DMS79 treated with DMSO at 0.1 percent for 48 hours (cell line): ENCODE measurements at regions not wholly inside any gene's neighbourhood (a gene's known extent, or its start where the extent isn't known, plus 50 kb on each side); places are given as distances from the start of the nearest gene placed in this dataset.

ENCODE experiments used
- DNase-seq: peaks from one replicate; lab custom pipeline; 2025; lab: John Stamatoyannopoulos, UW

DNA sequence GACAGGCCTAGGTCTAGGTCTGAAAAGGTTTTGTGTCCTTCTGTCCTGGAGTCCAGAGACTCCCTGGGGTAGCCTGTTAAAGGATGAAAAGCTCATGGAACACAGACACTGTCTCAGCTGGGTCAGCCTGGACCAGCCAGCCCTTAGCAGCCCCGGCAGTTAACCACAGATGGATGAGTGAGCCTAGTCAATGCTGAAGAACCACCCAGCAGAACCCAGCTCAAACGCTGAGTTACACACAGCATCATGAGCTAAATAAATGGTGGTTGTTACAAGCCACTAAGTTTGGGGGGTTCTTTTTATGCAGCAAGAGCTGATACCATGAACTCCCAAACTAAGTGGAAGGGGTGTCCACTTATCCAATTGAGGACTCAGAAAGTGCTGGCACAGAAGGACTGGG is 472.8 kb upstream of the PROK2 start:
- DNase-seq, result no peak

DNA sequence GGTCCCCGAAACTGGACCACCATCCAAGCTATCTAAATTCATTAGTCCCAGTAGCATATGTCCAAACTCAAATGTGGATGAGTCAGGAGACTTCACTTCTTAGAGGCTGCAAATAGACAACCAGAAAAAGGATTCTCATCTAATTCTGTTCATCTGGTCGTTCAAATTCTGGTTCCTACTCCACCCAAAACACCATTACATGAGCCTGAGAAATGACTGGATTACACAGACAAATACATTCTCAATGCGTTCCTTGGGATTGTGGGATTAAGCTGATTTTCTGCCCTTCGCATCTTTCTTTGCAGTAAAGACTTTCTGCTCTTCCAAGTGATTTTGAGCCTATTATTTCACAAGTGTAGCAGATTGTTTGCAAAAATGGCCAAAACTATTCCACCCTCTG is 472.3 kb upstream of the PROK2 start:
- DNase-seq, result no peak

DNA sequence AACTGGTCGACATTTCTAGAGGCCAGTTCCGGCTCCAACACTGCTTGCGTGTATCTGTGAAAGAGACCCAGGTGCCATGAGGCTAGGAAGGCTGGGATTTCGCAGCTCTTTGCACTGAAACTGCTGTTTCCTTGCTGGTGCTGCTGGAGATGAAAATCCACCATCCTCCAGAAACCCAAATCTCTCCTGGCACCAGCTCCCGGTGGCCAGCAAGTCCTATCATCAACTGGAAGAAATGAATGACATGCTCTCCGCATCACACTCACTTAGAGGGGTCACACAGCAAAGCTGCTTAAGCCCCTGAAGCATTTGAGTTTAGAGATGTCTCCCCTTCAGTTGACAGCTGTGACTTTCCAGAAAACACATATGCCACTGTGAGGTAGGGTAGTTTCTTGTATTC is 471.8 kb upstream of the PROK2 start:
- DNase-seq, result no peak

DNA sequence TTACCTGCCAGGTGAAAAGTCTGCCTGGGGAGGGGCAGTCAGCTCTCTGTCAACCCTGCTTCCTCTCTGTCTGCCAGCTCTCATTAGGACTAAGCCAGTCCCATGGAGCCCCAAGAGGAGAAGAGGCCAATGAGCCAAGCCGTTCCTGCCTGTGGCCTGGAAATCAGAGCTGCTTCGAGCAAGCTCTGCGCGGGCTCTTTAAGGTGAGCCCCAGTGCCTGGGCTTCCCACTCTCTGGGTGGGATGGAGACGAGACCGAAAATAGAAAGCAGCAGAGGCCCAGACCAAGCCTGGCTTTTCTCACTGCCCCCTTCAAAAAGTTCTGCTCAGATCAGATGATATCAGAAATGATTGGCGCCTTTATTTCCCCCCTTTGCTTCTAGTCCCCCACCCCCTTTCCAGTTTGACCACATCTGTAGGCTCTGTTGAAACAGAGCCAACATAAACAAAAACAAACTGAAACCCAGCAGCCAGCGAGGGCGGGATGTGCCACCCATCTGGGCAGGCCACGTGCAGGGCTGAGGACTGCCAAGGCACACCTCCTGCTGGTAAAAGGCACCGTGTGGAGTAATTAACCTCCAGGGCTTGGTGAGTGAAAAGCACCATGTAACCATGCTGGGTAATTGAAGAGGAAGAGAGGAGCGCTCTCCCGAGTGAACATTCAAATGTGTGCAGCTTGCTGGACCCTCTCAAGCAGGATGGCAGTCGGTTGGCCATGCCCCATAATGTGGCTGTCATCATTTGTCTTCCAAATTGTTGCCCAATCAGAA is 471.0 kb upstream of the PROK2 start:
- peak; percentile 53 for DNase-seq

DNA sequence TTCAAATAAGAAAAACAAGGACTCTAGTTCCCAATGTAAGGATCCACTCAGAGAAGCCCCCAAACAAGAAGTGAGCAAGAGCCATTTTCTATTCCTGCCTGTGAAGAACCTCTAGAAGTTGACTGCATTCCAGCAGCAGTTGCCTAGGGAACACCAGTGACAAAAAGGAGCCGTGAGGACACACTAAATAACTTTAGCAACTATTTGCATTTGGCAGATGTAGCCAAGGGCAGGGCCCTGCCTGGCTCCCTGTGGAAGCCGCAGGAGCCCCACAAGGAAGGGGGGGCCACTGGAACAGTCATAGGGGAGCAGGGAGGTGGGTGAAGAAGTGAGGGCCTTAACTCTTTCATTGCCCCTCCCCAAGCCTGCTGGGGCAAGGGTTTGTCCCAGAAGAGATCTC is 470.2 kb upstream of the PROK2 start:
- DNase-seq, result peak; percentile 5

DNA sequence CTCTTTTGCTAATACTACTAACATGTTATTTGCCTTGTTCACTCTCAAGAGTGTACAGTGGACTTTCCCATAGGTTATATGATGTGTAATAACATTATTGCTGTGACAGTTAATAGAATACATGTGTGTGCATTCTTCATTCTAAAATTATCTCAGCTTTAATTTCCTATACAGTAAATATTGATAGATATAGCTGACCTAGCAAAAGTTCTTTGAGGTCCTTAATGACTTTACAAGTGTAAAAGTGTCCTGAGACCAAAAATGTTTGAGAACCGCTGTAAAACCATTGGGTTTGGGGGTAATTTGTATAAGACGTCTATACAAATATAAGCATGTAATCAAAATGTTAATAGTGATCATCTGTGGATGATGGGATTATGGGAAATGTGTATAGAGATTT is 469.5 kb upstream of the PROK2 start:
- no peak for DNase-seq

DNA sequence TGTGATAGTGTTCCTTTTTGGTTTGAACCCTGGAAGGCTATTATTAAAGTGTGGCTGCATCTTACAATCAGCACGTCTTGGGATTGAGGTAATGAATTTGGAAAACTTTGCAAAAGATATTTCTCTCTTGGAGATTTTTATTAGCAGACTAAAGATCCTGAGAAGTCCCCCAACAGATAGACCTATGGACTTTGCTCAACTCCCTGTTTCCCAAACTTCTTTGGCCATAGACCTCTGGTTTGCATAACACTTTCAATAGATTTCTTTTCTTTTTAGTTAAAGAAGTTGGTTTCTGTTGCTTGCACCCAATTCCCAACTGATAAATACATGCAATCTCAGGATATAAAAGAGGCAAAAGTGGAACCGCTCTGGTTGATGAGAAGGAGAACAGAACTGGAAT is 465.8 kb upstream of the PROK2 start:
- no peak for DNase-seq

DNA sequence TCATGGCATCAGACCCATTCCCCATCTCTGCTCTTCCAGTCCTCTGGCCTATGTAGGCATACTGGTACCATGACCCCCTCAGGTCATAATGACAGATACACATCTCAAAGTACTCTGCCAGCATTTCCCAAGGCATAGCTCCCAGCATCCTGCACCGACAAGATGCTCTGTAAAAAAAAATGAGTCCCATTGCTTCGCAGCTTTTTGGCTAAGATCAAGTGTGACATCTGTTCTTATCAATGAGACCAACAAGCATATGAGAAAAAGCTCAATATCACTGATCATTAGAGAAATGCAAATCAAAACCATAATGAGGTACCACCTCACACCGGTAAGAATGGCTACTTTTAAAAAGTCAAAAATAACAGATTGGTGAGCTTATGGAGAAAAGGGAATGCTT is 463.9 kb upstream of the PROK2 start:
- no peak for DNase-seq

DNA sequence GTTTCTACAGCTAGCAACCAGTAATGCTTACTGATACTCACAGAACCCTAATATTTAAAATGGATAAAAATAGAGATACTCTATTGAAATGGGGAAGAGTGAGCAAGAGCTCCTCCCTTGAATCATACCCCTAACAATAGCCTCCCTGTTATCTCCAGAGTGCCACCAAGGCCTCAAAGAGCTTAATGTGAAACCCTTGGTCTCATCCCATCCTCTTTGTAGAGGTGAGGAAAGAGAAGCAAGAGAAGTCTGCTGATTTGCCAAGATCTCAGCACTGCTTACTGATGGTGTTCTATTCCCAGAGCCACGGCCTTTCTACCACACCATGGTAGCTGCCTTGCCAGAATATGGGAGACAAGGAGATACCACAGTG is 463.4 kb upstream of the PROK2 start:
- DNase-seq, result no peak

DNA sequence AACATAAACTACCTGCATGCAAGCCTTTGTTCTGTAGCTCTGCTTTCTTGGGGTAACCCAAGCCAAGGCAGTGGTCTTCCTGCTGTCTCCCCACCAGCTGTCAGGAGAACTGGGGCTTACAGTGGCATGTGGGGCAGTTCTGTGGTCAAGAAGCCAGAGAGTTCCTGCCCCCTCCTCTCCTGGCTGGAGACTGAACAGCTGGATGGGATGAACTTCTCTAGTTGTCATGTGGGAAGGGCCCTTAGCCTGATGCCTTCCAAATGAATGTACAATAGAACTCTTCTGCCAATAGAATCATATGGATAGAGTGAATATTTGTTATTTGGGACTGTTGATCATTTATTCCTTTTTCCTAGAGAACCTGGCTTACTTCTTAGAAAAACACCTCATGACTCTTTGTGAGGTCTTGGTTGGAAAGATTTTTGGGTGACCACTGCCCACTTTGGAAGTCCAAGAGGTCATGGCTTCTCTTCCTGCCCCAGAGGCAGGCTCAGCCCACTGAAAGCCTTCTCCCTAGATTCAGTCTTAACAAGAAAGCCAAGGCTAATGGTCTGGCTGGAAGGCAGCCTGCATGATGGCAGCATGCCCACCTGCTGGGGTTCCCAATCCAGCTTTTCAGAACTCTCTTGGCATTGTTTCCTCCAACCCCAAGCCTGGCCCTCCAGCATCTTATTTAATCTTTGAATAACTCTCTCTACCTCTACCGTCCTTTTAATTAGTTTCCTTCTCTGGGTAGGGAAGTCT is 462.9 kb upstream of the PROK2 start:
- DNase-seq, result no peak

DNA sequence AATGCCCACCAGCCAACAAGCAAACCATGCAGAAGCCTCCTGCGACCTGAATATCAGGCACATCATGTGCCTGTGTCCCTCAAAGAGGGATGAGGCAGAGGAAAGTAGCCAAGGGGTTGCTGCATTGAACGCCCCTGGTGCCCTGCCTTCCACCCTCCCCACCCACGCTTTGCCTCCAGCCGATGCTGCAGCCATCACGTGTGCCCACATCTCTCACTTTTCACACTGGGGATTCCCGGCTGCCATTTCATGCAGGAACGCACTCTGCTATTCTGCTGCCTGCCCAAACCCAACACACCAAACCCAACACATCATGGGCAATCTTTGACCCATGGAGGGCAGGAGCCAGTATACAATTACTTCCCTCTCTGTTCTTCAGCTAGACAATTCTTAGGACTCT is 462.2 kb upstream of the PROK2 start:
- no peak for DNase-seq

DNA sequence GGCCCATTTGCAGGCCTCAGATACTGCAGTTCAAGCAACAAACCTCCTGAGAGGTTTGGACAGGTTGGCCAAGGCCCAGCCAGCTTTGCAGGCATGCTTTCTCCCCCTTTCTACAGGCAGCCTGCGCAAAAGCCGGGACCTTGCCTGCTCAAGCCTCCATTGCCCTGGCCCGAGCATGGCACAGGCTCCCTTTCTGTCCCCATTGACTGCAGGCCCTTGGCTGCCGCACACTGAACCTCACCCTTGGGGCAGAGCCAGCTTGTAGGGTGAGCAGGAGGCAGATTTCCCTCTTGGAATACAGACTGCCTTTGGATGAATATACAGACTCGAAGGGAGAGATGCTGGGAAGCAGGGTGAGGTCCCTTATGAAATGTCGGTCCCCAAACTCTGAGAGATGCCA is 461.7 kb upstream of the PROK2 start:
- no peak for DNase-seq

DNA sequence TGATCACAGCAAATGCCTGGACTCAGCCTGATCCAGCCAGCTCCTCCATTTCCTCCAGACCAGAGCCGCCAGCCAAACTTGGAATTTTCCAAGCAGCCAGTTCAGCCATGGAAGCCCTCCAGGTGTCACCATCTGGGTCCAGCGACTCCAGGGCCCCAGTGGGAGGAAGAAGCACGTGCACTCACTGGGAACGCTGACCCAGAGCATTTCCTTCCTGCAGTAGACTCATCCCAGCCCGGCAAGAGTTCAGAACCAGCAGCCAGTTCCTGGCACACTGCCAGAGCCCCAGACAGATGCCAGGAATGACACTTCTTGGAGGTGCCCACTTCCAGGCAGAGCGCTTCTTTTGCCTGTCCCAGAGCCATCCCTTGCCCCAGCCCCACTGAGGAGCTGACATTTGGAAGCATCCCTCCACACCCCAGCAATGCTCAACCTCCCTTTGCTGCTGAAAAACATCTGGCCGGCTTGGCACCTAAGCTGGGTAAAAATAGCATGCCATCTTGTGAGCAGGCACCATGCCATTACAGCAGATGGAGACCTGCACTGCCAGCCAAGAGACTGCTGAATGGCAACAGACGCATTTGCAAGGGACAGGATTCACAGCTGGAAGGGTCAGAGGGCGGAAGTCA is 460.3 kb upstream of the PROK2 start:
- no peak for DNase-seq

DNA sequence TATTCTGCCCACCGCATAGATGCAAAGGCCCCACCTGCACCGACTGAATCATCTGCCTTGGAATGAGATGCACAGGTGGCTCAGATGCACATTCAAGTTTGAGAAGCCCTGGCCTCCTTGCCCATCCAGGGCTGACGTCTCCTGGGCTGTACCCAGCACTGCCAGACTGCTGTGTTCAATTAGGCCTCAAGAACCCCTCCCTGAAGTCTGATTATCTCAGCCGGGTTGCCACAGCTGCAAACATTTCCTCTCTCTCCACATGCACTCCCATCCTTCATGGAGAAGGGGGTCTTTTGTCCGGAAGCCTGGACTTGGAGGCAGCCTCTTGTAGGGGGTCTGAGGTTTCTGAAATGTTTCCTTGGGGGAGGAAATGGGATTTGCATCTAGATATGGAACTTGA is 459.4 kb upstream of the PROK2 start:
- DNase-seq, result no peak

DNA sequence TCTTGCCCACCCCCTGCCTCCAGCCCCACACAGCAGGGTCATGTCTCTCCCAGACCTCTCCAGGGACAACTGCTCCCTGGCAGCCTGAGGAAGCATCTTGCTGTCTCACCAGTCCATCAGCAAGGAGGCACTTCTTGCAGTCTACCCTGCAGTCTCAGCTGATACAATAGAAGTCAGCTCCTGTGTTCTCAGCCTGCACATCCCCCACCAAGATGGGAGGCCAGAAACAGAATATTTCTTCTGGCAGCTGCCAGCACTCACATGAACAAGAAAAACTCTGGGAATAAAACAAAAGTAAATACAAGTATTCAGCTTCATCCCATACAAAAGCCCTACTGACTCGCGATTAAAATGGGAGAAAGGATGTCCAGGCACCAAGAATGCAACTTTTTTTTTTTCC is 457.4 kb upstream of the PROK2 start:
- no peak for DNase-seq

DNA sequence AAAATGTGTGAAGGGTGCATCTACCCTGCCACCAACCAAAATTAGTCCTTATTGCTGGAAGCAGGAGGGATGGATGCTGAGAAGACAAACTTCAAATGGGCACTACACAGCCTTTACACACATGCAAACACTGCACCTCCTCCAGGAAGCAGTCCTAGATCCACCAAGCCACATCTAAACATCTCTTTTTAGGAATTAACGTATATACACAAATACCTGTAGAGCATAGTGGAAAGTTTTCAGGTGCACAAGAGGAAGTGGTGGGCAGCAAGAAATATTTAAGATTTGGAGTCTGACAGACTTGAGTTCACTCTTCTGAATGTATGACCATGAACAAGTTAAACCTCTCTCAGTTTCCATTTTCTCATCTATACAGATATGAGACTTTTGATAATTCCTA is 456.6 kb upstream of the PROK2 start:
- DNase-seq, result no peak

DNA sequence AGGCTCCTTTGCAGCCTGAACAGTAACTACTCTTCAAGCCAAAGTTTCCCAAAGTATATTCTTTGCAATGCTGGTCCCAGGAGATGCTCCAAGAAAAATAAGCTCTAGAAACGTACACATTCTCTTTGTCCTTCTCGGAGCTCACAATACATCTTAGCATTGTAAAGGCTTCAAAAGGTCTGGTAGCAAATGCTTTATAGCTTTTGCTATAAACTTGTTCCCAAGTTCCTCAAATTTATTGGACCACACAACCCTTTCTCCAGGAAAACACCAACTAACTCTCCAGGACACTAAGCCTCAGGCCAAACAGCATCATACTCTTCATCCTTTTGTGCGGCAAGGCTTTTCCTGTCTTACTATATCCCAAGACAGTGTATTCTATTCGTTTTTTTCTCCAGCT is 455.6 kb upstream of the PROK2 start:
- no peak for DNase-seq

DNA sequence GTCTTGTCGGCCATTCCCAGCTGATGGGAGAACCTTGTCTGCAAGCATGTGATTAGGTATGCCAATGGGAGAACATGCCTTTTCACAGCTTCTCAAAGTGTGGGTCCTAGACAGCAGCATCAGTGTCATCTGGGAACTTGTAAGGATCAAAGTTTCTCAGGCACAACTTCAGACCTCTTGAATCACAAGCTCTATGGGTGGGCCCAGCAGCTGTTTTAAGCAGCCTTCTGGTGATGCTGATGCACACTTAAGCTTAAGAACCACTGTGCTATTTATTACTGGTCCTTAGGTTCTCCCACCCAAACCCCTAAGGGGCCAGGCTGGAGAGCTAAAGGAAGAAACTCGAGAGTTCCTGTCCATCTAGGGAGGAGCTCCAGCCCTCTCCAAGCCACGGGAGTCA is 453.9 kb upstream of the PROK2 start:
- no peak for DNase-seq

DNA sequence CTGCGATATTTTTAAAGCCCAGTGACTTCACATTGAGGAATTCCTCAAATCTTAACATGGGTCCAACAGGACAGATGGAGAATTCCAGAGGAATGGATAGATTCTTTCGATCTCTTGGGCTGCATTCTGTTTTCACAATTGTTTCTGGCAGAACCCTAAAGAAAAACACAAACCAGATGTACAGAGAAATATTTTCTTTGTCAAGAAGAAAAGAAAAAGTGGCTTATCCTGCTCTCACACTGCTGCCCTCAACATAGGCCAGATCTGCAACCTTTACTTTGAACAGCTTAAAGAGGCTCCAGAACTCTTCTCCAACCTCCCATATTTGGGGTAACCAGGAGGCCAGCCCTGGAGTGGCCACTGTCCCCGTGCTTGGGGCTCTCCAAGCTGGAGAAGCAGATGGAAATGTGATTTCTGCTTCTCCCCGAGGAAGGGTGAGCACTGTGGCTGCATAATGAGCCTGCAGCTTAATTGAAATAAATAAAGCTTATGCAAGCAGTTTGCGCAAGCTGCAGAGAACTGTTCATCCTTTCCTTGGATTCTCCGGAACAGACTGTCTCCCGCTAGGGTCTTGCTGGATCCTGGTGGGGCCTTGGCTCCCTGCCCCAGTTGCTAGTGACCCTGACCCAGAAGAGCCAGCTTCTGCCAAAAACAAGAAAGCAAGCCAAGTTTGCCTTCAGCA is 453.2 kb upstream of the PROK2 start:
- no peak for DNase-seq

DNA sequence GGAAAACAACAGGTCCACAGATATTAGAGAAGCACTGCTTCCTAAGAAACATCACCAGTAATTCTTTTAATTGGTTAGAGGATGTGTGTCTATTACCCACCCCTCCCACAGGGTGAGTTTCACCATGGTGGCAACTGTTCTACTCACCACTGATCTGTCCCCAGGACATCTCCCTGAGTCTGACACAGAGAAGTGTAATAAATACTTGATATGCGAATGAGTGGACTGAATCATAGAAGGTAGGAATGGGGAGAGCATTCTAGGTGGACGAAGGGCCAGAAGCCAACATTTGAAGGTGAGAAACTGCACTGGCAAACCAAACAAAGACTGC is 452.7 kb upstream of the PROK2 start:
- no peak for DNase-seq

DNA sequence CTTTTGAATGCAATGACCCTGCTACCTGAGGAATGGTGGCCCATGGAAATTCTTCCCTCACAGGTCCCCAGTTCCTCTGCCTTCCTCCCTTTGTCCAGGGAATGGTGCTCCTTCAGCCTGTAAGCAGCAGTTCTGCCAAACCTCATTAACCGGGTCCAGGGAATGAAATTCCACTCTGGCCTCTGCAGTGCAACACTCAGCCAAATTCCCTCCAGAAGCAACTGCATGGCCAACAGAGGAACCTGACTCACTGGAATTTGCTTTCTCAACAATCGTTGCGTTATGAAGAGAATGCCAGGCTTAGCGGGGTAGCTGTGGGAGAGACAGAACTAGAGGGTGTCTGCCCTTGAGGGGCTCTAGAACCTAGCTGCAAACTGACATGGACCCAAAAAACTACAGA is 449.4 kb upstream of the PROK2 start:
- DNase-seq, result no peak

DNA sequence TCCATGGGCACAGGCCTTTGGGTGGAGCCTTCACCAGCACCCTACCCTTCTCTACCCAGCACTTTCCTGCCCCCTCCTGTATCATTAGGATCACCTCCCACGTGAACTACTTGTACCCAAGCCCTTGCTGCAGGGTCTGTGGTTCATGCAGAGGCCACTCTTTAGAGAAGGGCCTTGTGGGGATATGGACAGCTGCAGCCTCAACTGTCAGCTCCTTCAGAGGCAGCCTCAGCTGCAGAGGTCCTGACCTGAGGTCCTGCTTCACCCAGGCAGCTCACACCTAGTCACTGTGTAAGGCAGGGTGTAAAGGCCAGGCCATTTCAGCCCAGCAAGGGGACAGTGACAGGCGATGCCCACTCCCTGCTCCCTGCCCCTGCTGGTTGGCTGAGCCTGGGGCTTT is 448.6 kb upstream of the PROK2 start:
- DNase-seq, result no peak

DNA sequence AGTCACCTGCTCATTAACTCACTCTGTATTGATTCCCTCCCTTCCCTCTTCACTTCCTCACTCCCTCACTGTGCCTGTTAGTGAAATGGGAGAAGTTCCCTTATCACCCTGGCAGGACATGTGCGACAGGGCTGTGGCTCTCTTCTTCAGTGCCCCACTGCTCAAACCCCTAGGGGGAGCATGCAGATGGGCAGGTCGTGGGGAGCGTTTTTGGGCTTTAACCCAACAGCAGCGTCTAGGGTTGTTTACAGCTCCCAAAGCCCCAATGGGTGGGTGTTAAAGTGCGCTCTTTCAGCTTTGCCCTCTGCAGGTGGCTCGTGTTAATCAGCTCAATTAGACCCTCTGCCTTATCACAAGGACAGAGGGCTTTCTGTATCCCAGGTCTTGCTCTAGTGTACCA is 447.8 kb upstream of the PROK2 start:
- no peak for DNase-seq
